GM18519 (cell line): ENCODE measurements at regions not wholly inside any gene's neighbourhood (a gene's known extent, or its start where the extent isn't known, plus 50 kb on each side); places are given as distances from the start of the nearest gene placed in this dataset.
"Not testable (repeated sequence)": the region's sequence is repeated elsewhere in the genome, so short reads cannot be mapped to it uniquely, and the experiment has no call there.

Experiments
- ATAC-seq: cut with Tn5 transposase; IDR thresholded peaks from one replicate; pipeline ENCODE4 v1.9.1; 2021; ENCODE audit warnings: mild to moderate bottlenecking, moderate library complexity; ENCODE audit not compliant: unreplicated experiment, low FRiP score

- ATAC-seq = no peak
Measured at GRCh38 chr13:50250401-50250800, 235.2 kb downstream of the KCNRG start.

GRCh38 chr13:50255639-50256038 is 240.4 kb downstream of the KCNRG start:
- ATAC-seq = no peak

DNA sequence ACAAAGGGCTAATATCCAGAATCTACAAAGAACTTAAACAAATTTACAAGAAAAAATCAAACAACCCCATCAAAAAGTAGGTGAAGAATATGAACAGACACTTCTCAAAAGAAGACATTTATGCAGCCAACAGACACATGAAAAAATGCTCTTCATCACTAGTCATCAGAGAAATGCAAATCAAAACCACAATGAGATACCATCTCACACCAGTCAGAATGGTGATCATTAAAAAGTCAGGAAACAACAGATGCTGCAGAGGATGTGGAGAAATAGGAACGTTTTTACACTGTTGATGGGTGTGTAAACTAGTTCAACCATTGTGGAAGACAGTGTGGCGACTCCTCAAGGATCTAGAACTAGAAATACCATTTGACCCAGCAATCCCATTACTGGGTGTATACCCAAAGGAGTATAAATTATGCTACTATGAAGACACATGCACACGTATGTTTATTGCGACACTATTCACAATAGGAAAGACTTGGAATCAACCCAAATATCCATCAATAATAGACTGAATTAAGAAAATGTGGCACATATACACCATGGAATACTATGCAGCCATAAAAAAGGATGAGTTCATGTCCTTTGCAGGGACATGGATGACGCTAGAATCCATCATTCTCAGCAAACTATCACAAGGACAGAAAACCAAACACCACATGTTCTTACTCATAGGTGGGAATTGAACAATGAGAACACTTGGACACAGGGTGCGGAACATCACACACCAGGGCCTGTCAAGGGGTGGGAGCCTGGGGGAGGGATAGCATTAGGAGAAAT is 241.5 kb downstream of the KCNRG start:
- ATAC-seq = not testable (repeated sequence)

- ATAC-seq = no peak
Measured at GRCh38 chr13:50257646-50258045, 242.4 kb downstream of the KCNRG start.

- no peak for ATAC-seq
Measured at GRCh38 chr13:50261130-50261901, 246.1 kb downstream of the KCNRG start.

DNA sequence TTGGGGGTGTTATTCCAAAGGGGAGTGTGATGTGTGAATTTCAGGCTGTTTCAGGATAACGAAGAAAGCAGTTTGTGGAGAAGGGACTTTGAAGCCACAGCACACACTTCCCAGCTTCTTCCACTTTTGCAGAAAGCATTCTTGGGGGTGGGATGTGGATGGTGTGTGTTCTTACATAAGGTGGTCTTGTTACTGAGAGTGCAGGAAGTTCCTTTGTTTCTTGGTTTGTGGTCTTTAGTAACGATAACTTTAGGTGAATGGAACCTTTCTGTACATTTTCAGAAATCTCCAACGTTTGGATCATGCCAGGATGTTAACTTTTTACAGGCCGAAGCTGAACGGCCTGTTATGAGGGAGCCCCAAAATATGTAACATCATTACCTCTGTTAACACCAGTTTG is 251.8 kb downstream of the KCNRG start:
- ATAC-seq = no peak

DNA sequence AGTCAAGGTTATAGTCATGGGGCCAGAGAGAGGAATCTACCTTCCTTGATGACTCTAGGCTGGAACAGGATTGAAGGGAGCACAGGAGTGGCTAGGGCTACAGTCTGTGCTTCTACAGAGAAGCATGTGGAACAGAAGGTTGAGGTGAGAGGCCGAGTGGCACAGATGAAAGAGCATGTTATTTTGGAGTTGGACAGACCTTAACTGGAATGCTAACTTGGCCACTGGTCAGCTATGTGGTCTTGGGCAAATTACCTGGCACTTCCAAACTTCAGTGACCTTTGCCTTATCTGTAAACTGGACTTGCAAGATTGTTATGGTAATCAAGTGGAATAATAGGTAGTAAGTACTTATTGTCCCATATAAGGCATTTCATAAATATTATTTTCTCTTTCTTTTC is 252.7 kb downstream of the KCNRG start:
- no peak for ATAC-seq

GRCh38 chr13:50268500-50268899 is 253.3 kb downstream of the KCNRG start:
- ATAC-seq = no peak

DNA sequence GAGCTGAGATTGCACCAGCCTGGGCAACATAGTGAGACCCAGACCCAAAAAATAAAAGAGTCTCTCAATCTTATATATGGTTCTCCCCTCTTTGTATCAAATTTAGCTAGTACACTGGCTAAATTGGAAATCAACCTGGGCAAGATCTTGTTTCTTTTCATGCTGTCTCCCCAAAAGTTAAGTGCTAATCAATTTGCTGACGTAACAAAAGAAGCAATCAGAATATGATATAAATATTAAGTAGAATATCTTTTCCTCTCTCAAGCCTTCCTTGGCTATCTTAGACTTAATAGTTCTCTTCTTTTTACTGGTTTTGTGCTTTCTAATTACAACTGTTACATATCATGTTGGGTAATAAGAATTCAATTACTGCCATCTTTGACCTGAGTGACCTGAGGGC is 258.9 kb downstream of the KCNRG start:
- no peak for ATAC-seq

- ATAC-seq = no peak
Measured at GRCh38 chr13:50275392-50276063, 260.3 kb downstream of the KCNRG start.

DNA sequence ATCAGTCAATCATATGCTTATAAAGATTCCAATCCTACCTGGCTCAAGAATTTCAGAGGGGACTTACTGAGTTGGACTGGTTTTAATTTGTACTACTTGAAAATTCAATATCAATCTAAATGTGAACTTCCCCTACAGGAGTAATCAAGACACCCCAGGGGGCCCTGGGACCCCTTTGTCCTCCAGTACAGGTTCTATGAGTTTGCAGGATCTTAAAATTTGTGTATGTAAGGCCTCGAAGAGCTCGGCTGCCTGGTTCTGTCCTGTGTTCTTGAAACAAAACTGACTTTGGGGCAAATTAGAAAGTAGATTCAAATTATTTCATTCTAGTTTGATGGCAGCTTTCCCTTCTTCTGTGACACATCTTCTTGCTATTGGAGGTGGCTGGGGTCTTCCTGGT is 261.3 kb downstream of the KCNRG start:
- no peak for ATAC-seq

DNA sequence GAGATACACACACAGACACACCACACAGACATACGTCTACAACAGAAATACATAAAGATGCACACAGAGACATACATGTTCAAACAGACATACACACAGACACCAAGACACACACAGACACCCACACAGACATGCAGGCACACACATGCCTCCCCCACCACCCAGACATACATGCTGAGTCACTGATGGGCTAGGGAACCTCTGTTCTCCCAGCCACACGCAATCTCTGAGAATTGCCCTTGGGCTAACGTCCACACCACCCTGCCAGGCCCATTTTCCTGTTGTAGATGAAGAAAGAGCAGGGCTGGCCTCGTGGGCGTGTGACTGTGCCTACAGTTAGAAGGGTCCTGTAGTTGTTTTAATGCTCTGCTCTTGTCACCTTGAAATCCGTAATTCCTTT is 261.9 kb downstream of the KCNRG start:
- ATAC-seq = no peak

DNA sequence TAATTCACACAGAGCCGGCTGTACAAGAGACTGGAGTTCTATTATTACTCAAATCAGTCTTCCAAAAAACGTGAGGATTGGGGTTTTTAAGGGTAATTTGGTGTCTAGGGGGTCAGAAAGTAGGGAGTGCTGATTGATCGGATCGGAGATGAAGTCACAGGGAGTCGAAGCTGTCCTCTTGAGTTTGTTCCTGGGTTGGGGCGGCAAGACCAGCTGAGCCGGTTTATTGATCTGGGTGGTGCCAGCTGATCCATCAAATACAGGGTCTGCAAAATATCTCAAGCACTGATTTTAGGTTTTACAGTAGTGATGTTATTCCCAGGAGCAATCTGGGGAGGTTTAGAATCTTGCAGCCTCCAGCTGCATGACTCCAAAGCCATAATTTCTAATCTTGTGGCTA is 262.7 kb downstream of the KCNRG start:
- ATAC-seq = no peak

GRCh38 chr13:50280441-50280937 is 265.2 kb downstream of the KCNRG start:
- no peak for ATAC-seq

- ATAC-seq = no peak
Measured at GRCh38 chr13:50282016-50282415, 266.8 kb downstream of the KCNRG start.

GRCh38 chr13:50283017-50283416 is 267.8 kb downstream of the KCNRG start:
- ATAC-seq = no peak

DNA sequence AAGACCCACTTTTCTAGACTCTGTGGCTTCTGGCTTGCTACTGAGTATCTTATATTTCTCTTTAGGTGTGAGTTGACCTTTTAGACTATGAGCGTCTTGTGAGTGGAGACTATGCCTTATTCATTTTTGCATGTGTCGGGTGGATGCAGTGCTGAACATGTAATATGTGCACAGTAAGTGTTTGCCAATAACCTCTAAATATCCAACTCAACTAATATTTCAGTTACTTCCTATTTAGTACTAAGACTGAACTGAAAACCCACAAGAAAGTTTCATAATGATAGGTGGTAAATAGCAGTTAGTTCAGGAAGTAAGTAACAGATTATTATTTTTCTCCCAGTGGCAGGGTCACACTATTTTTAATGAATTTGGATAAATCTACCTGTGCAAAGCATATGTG is 269.3 kb downstream of the KCNRG start:
- peak; percentile 79 for ATAC-seq

- no peak for ATAC-seq
Measured at GRCh38 chr13:50285283-50285682, 270.0 kb downstream of the KCNRG start.

DNA sequence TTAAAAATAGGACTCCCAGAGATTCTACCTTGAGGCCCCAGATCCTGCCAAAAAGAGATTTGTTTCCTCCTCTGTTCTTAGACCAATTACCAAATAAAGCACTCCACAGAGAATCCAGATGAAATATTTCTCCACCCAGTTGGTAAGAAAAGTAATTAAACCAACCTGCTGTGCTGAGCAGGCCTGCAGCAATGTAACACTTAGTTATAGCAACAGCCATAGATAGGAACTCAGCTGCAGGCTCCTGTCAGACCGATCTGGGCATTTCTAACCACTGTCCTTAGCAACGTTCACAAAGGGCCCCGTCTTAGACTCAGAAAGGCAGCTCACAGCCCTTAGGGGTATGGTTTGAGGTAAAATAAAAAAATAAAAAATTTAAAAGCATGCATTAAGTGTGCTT is 271.1 kb downstream of the KCNRG start:
- no peak for ATAC-seq

DNA sequence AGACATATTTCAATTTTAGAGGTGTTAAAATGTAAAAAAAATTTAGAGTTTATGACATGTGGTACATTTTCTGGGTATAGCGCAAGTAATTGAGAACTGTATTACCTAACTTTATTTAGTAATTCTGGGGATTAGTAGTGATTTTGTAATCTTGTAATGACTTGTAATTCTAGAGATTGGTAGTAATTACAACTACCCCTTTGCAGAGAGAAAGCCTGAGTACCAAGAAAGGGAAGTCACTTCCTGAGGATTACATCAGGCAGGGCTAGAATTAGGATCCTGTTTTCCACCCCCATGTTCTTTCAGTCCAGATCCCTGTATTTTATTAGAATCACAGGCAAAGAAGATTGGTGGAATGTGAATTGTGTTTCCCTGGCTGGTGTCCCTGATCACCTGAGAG is 274.9 kb downstream of the KCNRG start:
- no peak for ATAC-seq

- no peak for ATAC-seq
Measured at GRCh38 chr13:50291611-50292010, 276.4 kb downstream of the KCNRG start.
